GM12878 (cell line): ENCODE measurements at regions not wholly inside any gene's neighbourhood (a gene's known extent, or its start where the extent isn't known, plus 50 kb on each side); places are given as distances from the start of the nearest gene placed in this dataset.

Experiments
- ATAC-seq: fragments of 200-7000 bp; cut with Tn5 transposase; 3 replicates; pipeline ENCODE4 v1.9.1; 2020; ENCODE audit warnings: mild to moderate bottlenecking, moderate library complexity
- BruUV-seq: library from RNA; stranded (reverse); fragments of 400-500 nt; replicated peaks from 2 replicates; lab custom pipeline; 2021; lab: Mats Ljungman, UMichigan
- CTCF ChIA-PET: fragments of 300-600 bp; sonication (Branson Sonifier 250); formaldehyde crosslinking; extraction: SDS; loops from one replicate; lab custom pipeline; 2021; ENCODE audit warnings: inconsistent platforms; lab: Yijun Ruan, JAX
- POLR2A ChIA-PET: fragments of 350-600 bp; formaldehyde crosslinking; extraction: SDS; loops from one replicate; lab custom pipeline; 2021; ENCODE audit warnings: inconsistent platforms; lab: Charles Lee
- RAD21 ChIA-PET: fragments of 300-600 bp; sonication (Branson Sonifier 250); formaldehyde crosslinking; loops from one replicate; lab custom pipeline; 2023; ENCODE audit warnings: antibody characterized with exemption; ENCODE audit not compliant: unreplicated experiment; lab: Charles Lee
- SMC1A ChIA-PET: fragments of 300-600 bp; sonication (Branson Sonifier 250); formaldehyde crosslinking; loops from one replicate; lab custom pipeline; 2023; ENCODE audit not compliant: unreplicated experiment, uncharacterized antibody; lab: Charles Lee
- DNase-seq: peaks from one replicate; pipeline ENCODE4 v3.0.0-alpha.2; 2011; ENCODE audit warnings: low read depth, low spot score
- FAIRE-seq: peaks from 3 replicates; lab custom pipeline; 2011; peaks lifted over from hg19 to GRCh38; lab: Jason Lieb, UNC
- H2AFZ ChIP-seq: 2 replicates; pipeline ENCODE4 v1.6.0; 2011; ENCODE audit warnings: low read depth, low read length, control low read depth; ENCODE audit not compliant: control insufficient read depth
- H3K27ac ChIP-seq: 2 replicates; pipeline ENCODE4 v1.5.1; 2011; ENCODE audit warnings: control low read depth; ENCODE audit not compliant: control insufficient read depth, insufficient read depth
- H3K27me3 ChIP-seq, 2 experiments: replicated peaks in 1 of 2; 2 replicates each; pipeline versions ENCODE4 v1.6.0 to v1.6.1; 2011; ENCODE audit warnings: low read length in 1 of 2; ENCODE audit not compliant: control insufficient read depth in 2 of 2, insufficient read depth in 2 of 2
- H3K36me3 ChIP-seq, 2 experiments: 2 replicates each; pipeline ENCODE4 v1.5.1; 2011; ENCODE audit warnings: low read length in 1 of 2; ENCODE audit not compliant: control insufficient read depth in 2 of 2, insufficient read depth in 2 of 2
- H3K4me1 ChIP-seq: 2 replicates; pipeline ENCODE4 v1.6.1; 2011; ENCODE audit warnings: mild to moderate bottlenecking, low read length, moderate library complexity, mixed read lengths; ENCODE audit not compliant: control insufficient read depth, insufficient read depth
- H3K4me2 ChIP-seq: 2 replicates; pipeline ENCODE4 v1.6.0; 2011; ENCODE audit warnings: control low read depth; ENCODE audit not compliant: control insufficient read depth, insufficient read depth
- H3K4me3 ChIP-seq: fragments of 200-600 bp; sonication (generic); 2 replicates; pipeline ENCODE4 v1.5.1; 2016
- H3K79me2 ChIP-seq: 2 replicates; pipeline ENCODE4 v1.6.0; 2011; ENCODE audit warnings: low read length; ENCODE audit not compliant: control insufficient read depth, insufficient read depth
- H3K9ac ChIP-seq: 2 replicates; pipeline ENCODE4 v1.8.0; 2011; ENCODE audit warnings: low read length, control low read depth, mixed read lengths; ENCODE audit not compliant: control insufficient read depth, insufficient read depth
- H3K9me3 ChIP-seq: replicated peaks from 3 replicates; pipeline ENCODE4 v1.5.1; 2011; ENCODE audit warnings: mild to moderate bottlenecking, low read length; ENCODE audit not compliant: control insufficient read depth, insufficient read depth
- H4K20me1 ChIP-seq: 2 replicates; pipeline ENCODE4 v1.6.0; 2011; ENCODE audit not compliant: control insufficient read depth, insufficient read depth
- CEBPB ChIP-seq, 2 experiments: fragments of 150-350 bp in 1 of 2; IDR thresholded peaks; 2 replicates each; pipeline ENCODE4 v1.6.1; 2012 to 2014; ENCODE audit warnings: low read depth in 2 of 2, low read length in 2 of 2, borderline replicate concordance in 1 of 2, inconsistent platforms in 1 of 2
- CUX1 ChIP-seq: IDR thresholded peaks from 2 replicates; pipeline ENCODE4 v1.6.1; 2012; ENCODE audit warnings: improper control_type of control experiment, low read depth, low read length; ENCODE audit not compliant: insufficient replicate concordance
- DPF2 ChIP-seq: fragments of 450-650 bp; IDR thresholded peaks from 2 replicates; pipeline ENCODE4 v1.6.1; 2017; ENCODE audit warnings: mild to moderate bottlenecking
- FOS ChIP-seq: IDR thresholded peaks from 3 replicates; pipeline ENCODE4 v1.6.1; 2011; ENCODE audit warnings: borderline replicate concordance; ENCODE audit not compliant: insufficient read length; ENCODE audit errors: extremely low read depth
- HCFC1 ChIP-seq: fragments of 150-350 bp; IDR thresholded peaks from 2 replicates; pipeline ENCODE4 v1.6.1; 2014; ENCODE audit warnings: low read length
- IKZF1 ChIP-seq: fragments of 450-650 bp; conservative IDR thresholded peaks from 2 replicates; pipeline ENCODE4 v1.6.1; 2017; ENCODE audit warnings: antibody characterized with exemption, mild to moderate bottlenecking
- JUNB ChIP-seq: IDR thresholded peaks from 2 replicates; pipeline ENCODE4 v1.6.1; 2016; ENCODE audit warnings: antibody characterized with exemption, mild to moderate bottlenecking
- NR2C2 ChIP-seq: IDR thresholded peaks from 2 replicates; pipeline ENCODE4 v1.6.1; 2011; ENCODE audit warnings: borderline replicate concordance, low read depth; ENCODE audit not compliant: control insufficient read depth, insufficient read length
- PAX8 ChIP-seq: fragments of 450-650 bp; IDR thresholded peaks from 2 replicates; pipeline ENCODE4 v1.6.1; 2017; ENCODE audit warnings: mild to moderate bottlenecking, moderate library complexity
- RAD21 ChIP-seq: IDR thresholded peaks from 2 replicates; pipeline ENCODE4 v1.6.1; 2011; ENCODE audit warnings: mild to moderate bottlenecking, low read depth, low read length, moderate library complexity; ENCODE audit not compliant: insufficient read depth
- RAD51 ChIP-seq: fragments of 450-650 bp; IDR thresholded peaks from 2 replicates; pipeline ENCODE4 v1.6.1; 2016; ENCODE audit warnings: moderate library complexity, mild to moderate bottlenecking, inconsistent platforms
- STAT1 ChIP-seq: fragments of 450-650 bp; conservative IDR thresholded peaks from 2 replicates; pipeline ENCODE4 v1.6.1; 2014; ENCODE audit warnings: antibody characterized with exemption, mild to moderate bottlenecking
- ZNF24 ChIP-seq: fragments of 450-650 bp; IDR thresholded peaks from 2 replicates; pipeline ENCODE4 v1.6.1; 2017; ENCODE audit warnings: antibody characterized with exemption, mild to moderate bottlenecking
- WGBS: methylation state at CpG from one replicate; pipeline ENCODE4 v1.1.6; 2016; ENCODE audit warnings: low lambda C conversion rate; ENCODE audit not compliant: insufficient replicate concordance, insufficient coverage; ENCODE audit errors: missing lambda C conversion rate; 5-methylcytosine and 5-hydroxymethylcytosine counted together
- in situ Hi-C: fragments of 300-500 bp; cut with MboI; formaldehyde crosslinking; loops from 9 replicates; pipeline ENCODE4 v1.14.3; 2018; ENCODE audit warnings: mixed read lengths
- intact Hi-C: fragments of 100-400 bp; cut with micrococcal nuclease; formaldehyde crosslinking; loops from one replicate; pipeline ENCODE4 v1.14.2; 2022; ENCODE audit not compliant: unreplicated experiment

GRCh38 chrX:3449287-3449686, 102.8 kb upstream of the MXRA5 start:
- no peak for FAIRE-seq
- Histone ChIP-seq H3K4me2 (no peak overlapping the region), H4K20me1 (no peaks in the 10 kb centered on the region), H3K27me3 (no peaks in the 10 kb centered on the region), H3K9ac (no peak overlapping the region), H3K4me1 (no peaks in the 10 kb centered on the region)
- no peak for ATAC-seq
- SMC1A ChIA-PET: no interaction called here
- TF ChIP-seq STAT1 (no peak), DPF2 (no peak), IKZF1 (no peak), CEBPB (IDR thresholded peaks at IDR 0.05; ENCODE audit: borderline replicate concordance in 1 of 2, low read depth in 2 of 2, low read length in 2 of 2) (no peak), RAD21 (no peak), RAD51 (no peak), FOS (no peak), ZNF24 (no peak), PAX8 (no peak), JUNB (no peak), CUX1 (no peak), HCFC1 (no peak), NR2C2 (no peak)
- TF ChIP-seq, all 136 proteins: peak for 0
- in situ Hi-C loops (no loop called here), intact Hi-C loops (no loop called here)
- H3K4me3 ChIP-seq: no peak overlapping the region
- H3K27ac ChIP-seq: no peak overlapping the region
- 0% methylated on average over 4 of the region's 4 CpGs for WGBS
- RAD21 ChIA-PET: no interaction called here
- CTCF ChIA-PET: no interaction called here
- no peak overlapping the region for H2AFZ ChIP-seq
- BruUV-seq: no TSS peak
- POLR2A ChIA-PET: no interaction called here
- no peaks in the 10 kb centered on the region for H3K36me3 ChIP-seq
- DNase-seq: no peak
- H3K9me3 ChIP-seq: no peaks in the 10 kb centered on the region
- no peaks in the 10 kb centered on the region for H3K79me2 ChIP-seq
